ENCODE measurements at regions not wholly inside any gene's neighbourhood (a gene's known extent, or its start where the extent isn't known, plus 50 kb on each side); places are given as distances from the start of the nearest gene placed in this dataset.

GRCh38 chr12:29844667-29845066 lies 60.9 kb upstream of the TMTC1 start:
- TF ChIP-seq CTCF (IDR thresholded peaks at IDR 0.05 in 4 of 5, conservative IDR thresholded peaks at IDR 0.05 in 1 of 5) (no peak), POLR2A (IDR thresholded peaks at IDR 0.05) (no peak)
